Esophagus muscularis mucosa (tissue), 3 donors: ENCODE measurements at regions not wholly inside any gene's neighbourhood (a gene's known extent, or its start where the extent isn't known, plus 50 kb on each side); places are given as distances from the start of the nearest gene placed in this dataset.

ENCODE experiments used
- CTCF ChIP-seq, 3 experiments: fragments of 200-600 bp in 2 of 3; fragments of 450-650 bp in 1 of 3; sonication (generic) in 2 of 3; IDR thresholded peaks; one replicate each; pipeline ENCODE4 v1.5.1; 2017 to 2019; ENCODE audit warnings: antibody characterized with exemption in 3 of 3, mild to moderate bottlenecking in 2 of 3, moderate library complexity in 1 of 3
- POLR2A ChIP-seq: fragments of 450-650 bp; IDR thresholded peaks from one replicate; pipeline ENCODE4 v1.6.1; 2017; ENCODE audit warnings: antibody characterized with exemption, moderate library complexity, mild to moderate bottlenecking, low read depth
- POLR2AphosphoS5 ChIP-seq, 2 donors: sonication (generic); formaldehyde crosslinking; IDR thresholded peaks; one replicate each; pipeline ENCODE4 v1.6.1; 2017; ENCODE audit warnings: antibody characterized with exemption in 2 of 2

GRCh38 chr2:180195847-180196246, 188.8 kb upstream of the CWC22 start:
- no peak for TF ChIP-seq CTCF (IDR thresholded peaks at IDR 0.05)
- no peak for TF ChIP-seq POLR2AphosphoS5 (IDR thresholded peaks at IDR 0.05)
- TF ChIP-seq POLR2A = no peak
